SK-N-SH treated with all-trans-retinoic acid at 6 μM for 48 hours (cell line): ENCODE measurements at regions not wholly inside any gene's neighbourhood (a gene's known extent, or its start where the extent isn't known, plus 50 kb on each side); places are given as distances from the start of the nearest gene placed in this dataset.

ENCODE experiments used
- ARNTL ChIP-seq: fragments of 450-650 bp; formaldehyde crosslinking; IDR thresholded peaks from 2 replicates; pipeline ENCODE4 v1.5.0; 2020; ENCODE audit warnings: low read depth, mild to moderate bottlenecking, moderate library complexity, borderline replicate concordance
- CSRNP3 ChIP-seq: fragments of 250-450 bp; sonication (Bioruptor Pico); IDR thresholded peaks from 2 replicates; pipeline ENCODE4 v1.5.1; 2021; ENCODE audit warnings: mild to moderate bottlenecking, moderate library complexity
- ESRRG ChIP-seq: fragments of 250-450 bp; sonication (Bioruptor Pico); IDR thresholded peaks from 2 replicates; pipeline ENCODE4 v1.6.1; 2021; ENCODE audit warnings: mild to moderate bottlenecking
- GLIS3 ChIP-seq: fragments of 250-450 bp; sonication (Bioruptor Pico); IDR thresholded peaks from 2 replicates; pipeline ENCODE4 v1.5.0; 2020; ENCODE audit warnings: mild to moderate bottlenecking, moderate library complexity
- PPARA ChIP-seq: fragments of 250-450 bp; sonication (Bioruptor Pico); IDR thresholded peaks from 2 replicates; pipeline ENCODE4 v1.5.0; 2020; ENCODE audit warnings: mild to moderate bottlenecking, borderline replicate concordance
- RARB ChIP-seq: fragments of 250-450 bp; sonication (Bioruptor Pico); IDR thresholded peaks from 2 replicates; pipeline ENCODE4 v1.8.0; 2021; ENCODE audit warnings: mild to moderate bottlenecking, moderate library complexity
- ZFP30 ChIP-seq: fragments of 450-650 bp; formaldehyde crosslinking; IDR thresholded peaks from 2 replicates; pipeline ENCODE4 v1.5.0; 2022; ENCODE audit warnings: mild to moderate bottlenecking, moderate library complexity

DNA sequence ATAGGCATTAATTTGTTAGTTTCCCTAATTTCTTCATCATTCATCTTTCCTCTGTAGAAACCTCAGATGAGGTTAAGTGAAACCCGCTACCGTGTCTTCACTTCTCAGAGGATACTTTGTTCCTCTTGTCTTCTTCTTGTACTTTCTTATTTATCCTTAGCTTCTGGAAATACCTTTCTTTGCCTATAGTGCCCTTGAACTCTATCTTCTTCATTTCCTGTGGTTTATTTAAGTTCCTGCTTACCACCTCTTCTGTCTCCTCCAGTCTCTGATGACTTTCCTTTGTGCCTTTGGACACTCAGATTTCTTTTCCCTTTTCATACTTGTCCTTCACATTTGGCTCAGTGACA is 159.6 kb upstream of the LEF1 start:
- TF ChIP-seq PPARA (CRISPR knock-in tag) (no peak), ESRRG (CRISPR knock-in tag) (no peak), ZFP30 (no peak), GLIS3 (CRISPR knock-in tag) (no peak), CSRNP3 (CRISPR knock-in tag) (no peak), RARB (CRISPR knock-in tag) (no peak), ARNTL (CRISPR knock-in tag) (no peak)
